GM18867 (cell line): ENCODE measurements at regions not wholly inside any gene's neighbourhood (a gene's known extent, or its start where the extent isn't known, plus 50 kb on each side); places are given as distances from the start of the nearest gene placed in this dataset.
"Not testable (repeated sequence)": the region's sequence is repeated elsewhere in the genome, so short reads cannot be mapped to it uniquely, and the experiment has no call there.

Source experiments
- ATAC-seq: cut with Tn5 transposase; IDR thresholded peaks from one replicate; pipeline ENCODE4 v1.9.1; 2021; ENCODE audit warnings: mild to moderate bottlenecking, moderate library complexity; ENCODE audit not compliant: unreplicated experiment

GRCh38 chr12:131586761-131587160, 124.1 kb upstream of the SFSWAP start:
- no peak for ATAC-seq

- ATAC-seq, result no peak
Measured at GRCh38 chr12:131587565-131587964, 123.3 kb upstream of the SFSWAP start.

- no peak for ATAC-seq
Measured at GRCh38 chr12:131589221-131589897, 121.5 kb upstream of the SFSWAP start.

GRCh38 chr12:131589966-131590365, 120.9 kb upstream of the SFSWAP start:
- ATAC-seq, result no peak

- no peak for ATAC-seq
Measured at GRCh38 chr12:131591136-131591535, 119.8 kb upstream of the SFSWAP start.

- no peak for ATAC-seq
Measured at GRCh38 chr12:131591714-131592709, 118.9 kb upstream of the SFSWAP start.

- peak; percentile 95 for ATAC-seq
Measured at GRCh38 chr12:131592972-131593371, 117.9 kb upstream of the SFSWAP start.

- ATAC-seq, result no peak
Measured at GRCh38 chr12:131593406-131593805, 117.5 kb upstream of the SFSWAP start.

- ATAC-seq, result no peak
Measured at GRCh38 chr12:131596115-131596514, 114.8 kb upstream of the SFSWAP start.

GRCh38 chr12:131597333-131597732, 113.6 kb upstream of the SFSWAP start:
- ATAC-seq, result no peak

- ATAC-seq, result no peak
Measured at GRCh38 chr12:131598717-131599116, 112.2 kb upstream of the SFSWAP start.

- ATAC-seq, result no peak
Measured at GRCh38 chr12:131599190-131600159, 111.4 kb upstream of the SFSWAP start.

GRCh38 chr12:131600160-131600532, 110.7 kb upstream of the SFSWAP start:
- no peak for ATAC-seq

GRCh38 chr12:131601499-131601898, 109.4 kb upstream of the SFSWAP start:
- ATAC-seq, result not testable (repeated sequence)

- ATAC-seq, result no peak
Measured at GRCh38 chr12:131603106-131603938, 107.6 kb upstream of the SFSWAP start.

GRCh38 chr12:131603939-131604795, 106.7 kb upstream of the SFSWAP start:
- no peak for ATAC-seq

GRCh38 chr12:131604859-131605258, 106.0 kb upstream of the SFSWAP start:
- no peak for ATAC-seq

GRCh38 chr12:131605304-131605829, 105.5 kb upstream of the SFSWAP start:
- no peak for ATAC-seq
